OCI-LY3 (cell line): ENCODE measurements at regions not wholly inside any gene's neighbourhood (a gene's known extent, or its start where the extent isn't known, plus 50 kb on each side); places are given as distances from the start of the nearest gene placed in this dataset.

Experiments
- CTCF ChIP-seq: fragments of 200-600, 300-600 bp; sonication (generic); IDR thresholded peaks from 2 replicates; pipeline ENCODE4 v1.5.1; 2014; ENCODE audit warnings: antibody characterized with exemption, low read length, low read depth
- EZH2phosphoT487 ChIP-seq: fragments of 200-600 bp; shearing (Covaris generic); IDR thresholded peaks from 2 replicates; pipeline ENCODE4 v1.6.1; 2018; ENCODE audit warnings: antibody characterized with exemption, mixed run types, low read depth

DNA sequence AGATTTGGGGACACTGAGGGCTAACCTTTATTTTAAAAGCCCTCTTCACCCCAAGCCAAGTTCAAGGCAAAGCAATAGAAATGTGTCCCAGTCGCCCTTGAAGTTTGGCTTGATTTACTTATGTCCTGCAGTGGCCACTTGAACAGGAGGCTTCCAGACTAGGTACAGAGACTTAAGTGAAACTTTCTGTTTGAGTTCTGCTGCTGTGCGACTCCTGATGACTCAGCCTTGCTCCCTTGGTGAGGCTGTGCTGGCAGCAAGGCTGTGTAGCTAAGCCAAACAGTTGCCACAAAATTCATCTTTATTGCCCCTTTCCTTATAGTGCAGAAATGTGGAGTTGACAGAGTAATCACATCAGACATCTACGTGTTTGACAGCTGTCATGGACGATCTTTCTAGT lies 68.8 kb upstream of the NTRK2 start:
- no peak for TF ChIP-seq CTCF
- no peak for TF ChIP-seq EZH2phosphoT487
